ENCODE measurements at regions not wholly inside any gene's neighbourhood (a gene's known extent, or its start where the extent isn't known, plus 50 kb on each side); places are given as distances from the start of the nearest gene placed in this dataset.
"Not testable (repeated sequence)": the region's sequence is repeated elsewhere in the genome, so short reads cannot be mapped to it uniquely, and the experiment has no call there.

DNA sequence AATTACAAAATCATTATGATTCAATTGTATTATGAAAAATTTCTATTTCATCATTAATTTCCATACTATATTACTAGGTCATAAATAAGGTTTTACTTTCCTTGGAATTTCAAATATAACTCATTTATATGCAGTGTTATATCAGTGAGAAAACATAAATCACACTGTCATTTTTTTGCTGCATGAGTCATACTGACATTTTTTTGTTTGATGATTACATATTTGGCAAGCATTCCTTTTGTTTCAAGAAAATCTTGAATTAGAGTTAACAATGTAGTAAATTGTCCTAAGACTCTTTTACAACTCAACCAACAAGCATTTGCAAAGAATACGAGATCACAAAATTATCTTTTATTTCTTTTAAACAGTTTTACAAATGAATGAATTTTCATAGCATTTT lies 298.4 kb upstream of the SEMA6A start:
- Histone ChIP-seq H3K27ac (ENCODE audit: low read depth, low read length) (no peak overlapping the region), H3K4me2 (ENCODE audit: low read length) (no peak overlapping the region), H2AK5ac (ENCODE audit: low read length) (no peak overlapping the region), H4K8ac (ENCODE audit: low read depth, low read length) (no peak overlapping the region), H3K23ac (ENCODE audit: low read length) (no peak overlapping the region), H2BK120ac (ENCODE audit: low read depth, low read length) (no peak overlapping the region), H3K4me3 (ENCODE audit: low read length) (no peak overlapping the region), H3K4ac (ENCODE audit: low read depth, low read length) (no peak overlapping the region), H2BK15ac (replicated peaks; ENCODE audit: low read depth) (no peak overlapping the region), H3K27me3 (ENCODE audit: insufficient read depth, low read length, poor library complexity) (no peaks in the 10 kb centered on the region), H3K56ac (ENCODE audit: low read length) (no peak overlapping the region), H3K36me3 (ENCODE audit: control insufficient read depth, insufficient read depth, low read length) (no peaks in the 10 kb centered on the region), H2BK5ac (ENCODE audit: low read length) (no peak overlapping the region), H3K79me2 (ENCODE audit: control insufficient read depth, insufficient read depth, low read length) (no peaks in the 10 kb centered on the region), H3K18ac (ENCODE audit: low read length) (no peak overlapping the region), H3K79me1 (ENCODE audit: low read length) (no peaks in the 10 kb centered on the region), H4K5ac (ENCODE audit: low read length) (no peak overlapping the region), H3K4me1 (ENCODE audit: control insufficient read depth, low read depth, low read length) (no peaks in the 10 kb centered on the region), H3K9ac (ENCODE audit: low read length) (no peak overlapping the region)
- WGBS (ENCODE audit: extremely low coverage, insufficient coverage, low lambda C conversion rate), result no CpG with 5 or more reads among the region's 1 CpG
- no peak for DNase-seq

DNA sequence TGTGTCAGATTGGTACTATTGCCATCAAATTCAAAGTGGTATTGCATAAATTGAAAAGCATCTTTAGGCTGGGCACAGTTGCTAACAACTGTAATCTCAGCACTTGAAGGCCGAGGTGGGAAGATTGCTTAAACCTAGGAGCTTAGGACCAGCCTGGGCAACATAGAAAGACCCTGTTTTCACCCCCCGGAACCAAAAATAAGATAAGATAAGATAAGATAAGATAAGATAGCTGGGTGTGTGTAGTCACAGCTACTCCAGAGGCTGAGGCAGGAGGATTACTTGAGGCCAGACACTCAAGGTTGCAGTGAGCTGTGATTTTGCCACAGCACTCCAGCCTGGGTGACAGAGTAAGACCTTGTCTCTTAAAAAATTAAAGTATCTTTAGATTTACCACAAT lies 297.9 kb upstream of the SEMA6A start:
- Histone ChIP-seq H3K36me3 (ENCODE audit: control insufficient read depth, insufficient read depth, low read length) (no peaks in the 10 kb centered on the region), H2BK15ac (replicated peaks; ENCODE audit: low read depth) (no peak overlapping the region), H3K9ac (ENCODE audit: low read length) (no peak overlapping the region), H4K8ac (ENCODE audit: low read depth, low read length) (no peak overlapping the region), H3K56ac (ENCODE audit: low read length) (no peak overlapping the region), H3K18ac (ENCODE audit: low read length) (no peak overlapping the region), H3K4ac (ENCODE audit: low read depth, low read length) (no peak overlapping the region), H3K79me2 (ENCODE audit: control insufficient read depth, insufficient read depth, low read length) (no peaks in the 10 kb centered on the region), H3K23ac (ENCODE audit: low read length) (no peak overlapping the region), H3K4me1 (ENCODE audit: control insufficient read depth, low read depth, low read length) (no peaks in the 10 kb centered on the region), H4K5ac (ENCODE audit: low read length) (no peak overlapping the region), H3K27ac (ENCODE audit: low read depth, low read length) (no peak overlapping the region), H2AK5ac (ENCODE audit: low read length) (no peak overlapping the region), H3K4me2 (ENCODE audit: low read length) (no peak overlapping the region), H2BK5ac (ENCODE audit: low read length) (no peak overlapping the region), H3K4me3 (ENCODE audit: low read length) (no peak overlapping the region), H2BK120ac (ENCODE audit: low read depth, low read length) (no peak overlapping the region), H3K79me1 (ENCODE audit: low read length) (no peaks in the 10 kb centered on the region), H3K27me3 (ENCODE audit: insufficient read depth, low read length, poor library complexity) (no peaks in the 10 kb centered on the region)
- WGBS (ENCODE audit: extremely low coverage, insufficient coverage, low lambda C conversion rate), result no CpG with 5 or more reads among the region's 2 CpGs
- peak; percentile 64 for DNase-seq

DNA sequence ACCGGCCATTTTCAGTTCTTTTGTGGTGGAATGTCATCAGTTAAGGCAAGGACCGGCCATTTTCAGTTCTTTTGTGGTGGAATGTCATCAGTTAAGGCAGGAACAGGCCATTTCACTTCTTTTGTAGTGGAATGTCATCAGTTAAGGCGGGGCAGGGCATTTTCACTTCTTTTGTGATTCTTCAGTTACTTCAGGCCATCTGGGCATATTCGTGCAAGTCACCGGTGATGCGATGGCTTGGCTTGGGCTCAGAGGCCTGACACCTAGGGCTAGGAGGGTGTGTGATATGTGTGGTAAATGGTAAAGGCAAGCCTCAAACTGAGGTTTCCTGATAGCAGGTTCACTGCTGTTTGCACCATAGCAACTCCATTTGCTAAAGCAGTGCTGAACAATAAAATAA lies 293.2 kb upstream of the SEMA6A start:
- not testable (repeated sequence) for H4K8ac ChIP-seq (ENCODE audit: low read depth, low read length); H2BK120ac ChIP-seq (ENCODE audit: low read depth, low read length); H3K4me1 ChIP-seq (ENCODE audit: control insufficient read depth, low read depth, low read length); H3K4me3 ChIP-seq (ENCODE audit: low read length); H2BK5ac ChIP-seq (ENCODE audit: low read length); H3K4ac ChIP-seq (ENCODE audit: low read depth, low read length); H3K27ac ChIP-seq (ENCODE audit: low read depth, low read length); H3K4me2 ChIP-seq (ENCODE audit: low read length); H3K27me3 ChIP-seq (ENCODE audit: insufficient read depth, low read length, poor library complexity); H2AK5ac ChIP-seq (ENCODE audit: low read length); H2BK15ac ChIP-seq (replicated peaks; ENCODE audit: low read depth); H4K5ac ChIP-seq (ENCODE audit: low read length); H3K9ac ChIP-seq (ENCODE audit: low read length); H3K79me1 ChIP-seq (ENCODE audit: low read length); H3K18ac ChIP-seq (ENCODE audit: low read length); H3K79me2 ChIP-seq (ENCODE audit: control insufficient read depth, insufficient read depth, low read length); H3K23ac ChIP-seq (ENCODE audit: low read length); H3K36me3 ChIP-seq (ENCODE audit: control insufficient read depth, insufficient read depth, low read length)
- H3K56ac ChIP-seq (ENCODE audit: low read length), result peak overlapping the region; percentile 34
- DNase-seq, result peak; percentile 86
- WGBS (ENCODE audit: extremely low coverage, insufficient coverage, low lambda C conversion rate), result no CpG with 5 or more reads among the region's 6 CpGs

DNA sequence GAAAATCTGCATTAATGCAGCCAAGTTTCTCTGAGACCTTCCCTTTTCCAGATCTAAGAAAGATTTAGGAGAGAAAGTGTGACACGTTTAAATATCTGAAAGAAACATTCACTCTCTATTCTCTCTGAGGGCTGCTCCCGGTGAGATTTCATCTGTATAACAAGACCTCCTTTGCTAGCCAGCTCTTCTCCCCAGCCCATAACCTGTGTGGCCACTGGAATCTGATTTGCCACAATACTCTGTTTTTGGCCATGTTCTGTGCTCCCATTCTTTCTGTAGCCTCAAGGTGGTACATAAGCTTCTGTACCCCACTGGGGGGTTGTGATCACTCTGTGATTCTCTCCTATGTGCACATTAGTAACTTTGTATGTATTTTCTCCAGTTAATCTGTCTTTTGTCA lies 291.0 kb upstream of the SEMA6A start:
- Histone ChIP-seq H2AK5ac (ENCODE audit: low read length) (no peak overlapping the region), H3K4me1 (ENCODE audit: control insufficient read depth, low read depth, low read length) (peaks cover 3% of the 10 kb centered on the region), H3K36me3 (ENCODE audit: control insufficient read depth, insufficient read depth, low read length) (no peaks in the 10 kb centered on the region), H3K18ac (ENCODE audit: low read length) (peak overlapping the region; percentile 69), H2BK15ac (replicated peaks; ENCODE audit: low read depth) (no peak overlapping the region), H3K27ac (ENCODE audit: low read depth, low read length) (peak overlapping the region; percentile 90), H3K4ac (ENCODE audit: low read depth, low read length) (peak overlapping the region; percentile 90), H3K79me2 (ENCODE audit: control insufficient read depth, insufficient read depth, low read length) (no peaks in the 10 kb centered on the region), H3K4me3 (ENCODE audit: low read length) (no peak overlapping the region), H2BK5ac (ENCODE audit: low read length) (peak overlapping the region; percentile 66), H3K9ac (ENCODE audit: low read length) (no peak overlapping the region), H3K27me3 (ENCODE audit: insufficient read depth, low read length, poor library complexity) (no peaks in the 10 kb centered on the region), H2BK120ac (ENCODE audit: low read depth, low read length) (peak overlapping the region; percentile 78), H3K4me2 (ENCODE audit: low read length) (no peak overlapping the region), H4K8ac (ENCODE audit: low read depth, low read length) (no peak overlapping the region), H4K5ac (ENCODE audit: low read length) (no peak overlapping the region), H3K79me1 (ENCODE audit: low read length) (no peaks in the 10 kb centered on the region), H3K23ac (ENCODE audit: low read length) (no peak overlapping the region), H3K56ac (ENCODE audit: low read length) (peak overlapping the region; percentile 73)
- WGBS (ENCODE audit: extremely low coverage, insufficient coverage, low lambda C conversion rate), result no CpG with 5 or more reads among the region's 2 CpGs
- DNase-seq, result peak; percentile 41

DNA sequence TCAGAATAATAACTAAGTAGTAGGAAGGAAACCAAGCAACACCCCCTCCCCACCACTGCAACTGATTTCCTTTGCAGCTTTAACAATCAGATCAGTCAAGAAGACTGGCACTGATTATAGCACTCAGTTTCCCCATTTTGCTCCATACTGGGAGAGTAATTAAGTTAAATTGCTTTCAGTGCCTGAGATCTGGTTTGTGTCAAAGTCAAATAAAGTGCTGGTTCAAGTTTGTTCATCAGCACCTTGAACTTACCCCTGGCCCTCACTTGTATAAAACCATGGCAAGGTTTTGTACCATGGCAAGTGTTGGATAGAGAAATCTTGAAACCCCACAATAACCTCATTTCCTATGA lies 290.2 kb upstream of the SEMA6A start:
- Histone ChIP-seq H3K79me1 (ENCODE audit: low read length) (no peaks in the 10 kb centered on the region), H3K36me3 (ENCODE audit: control insufficient read depth, insufficient read depth, low read length) (no peaks in the 10 kb centered on the region), H2AK5ac (ENCODE audit: low read length) (no peak overlapping the region), H3K4me1 (ENCODE audit: control insufficient read depth, low read depth, low read length) (peaks cover 3% of the 10 kb centered on the region), H3K4me2 (ENCODE audit: low read length) (no peak overlapping the region), H4K5ac (ENCODE audit: low read length) (no peak overlapping the region), H2BK120ac (ENCODE audit: low read depth, low read length) (peak overlapping the region; percentile 4), H4K8ac (ENCODE audit: low read depth, low read length) (no peak overlapping the region), H3K27me3 (ENCODE audit: insufficient read depth, low read length, poor library complexity) (no peaks in the 10 kb centered on the region), H3K9ac (ENCODE audit: low read length) (peak overlapping the region; percentile 8), H2BK5ac (ENCODE audit: low read length) (peak overlapping the region; percentile 24), H3K4me3 (ENCODE audit: low read length) (no peak overlapping the region), H3K4ac (ENCODE audit: low read depth, low read length) (no peak overlapping the region), H2BK15ac (replicated peaks; ENCODE audit: low read depth) (peak overlapping the region; percentile 86), H3K79me2 (ENCODE audit: control insufficient read depth, insufficient read depth, low read length) (no peaks in the 10 kb centered on the region), H3K18ac (ENCODE audit: low read length) (peak overlapping the region; percentile 95), H3K23ac (ENCODE audit: low read length) (no peak overlapping the region), H3K27ac (ENCODE audit: low read depth, low read length) (peak overlapping the region; percentile 87), H3K56ac (ENCODE audit: low read length) (peak overlapping the region; percentile 52)
- no peak for DNase-seq

DNA sequence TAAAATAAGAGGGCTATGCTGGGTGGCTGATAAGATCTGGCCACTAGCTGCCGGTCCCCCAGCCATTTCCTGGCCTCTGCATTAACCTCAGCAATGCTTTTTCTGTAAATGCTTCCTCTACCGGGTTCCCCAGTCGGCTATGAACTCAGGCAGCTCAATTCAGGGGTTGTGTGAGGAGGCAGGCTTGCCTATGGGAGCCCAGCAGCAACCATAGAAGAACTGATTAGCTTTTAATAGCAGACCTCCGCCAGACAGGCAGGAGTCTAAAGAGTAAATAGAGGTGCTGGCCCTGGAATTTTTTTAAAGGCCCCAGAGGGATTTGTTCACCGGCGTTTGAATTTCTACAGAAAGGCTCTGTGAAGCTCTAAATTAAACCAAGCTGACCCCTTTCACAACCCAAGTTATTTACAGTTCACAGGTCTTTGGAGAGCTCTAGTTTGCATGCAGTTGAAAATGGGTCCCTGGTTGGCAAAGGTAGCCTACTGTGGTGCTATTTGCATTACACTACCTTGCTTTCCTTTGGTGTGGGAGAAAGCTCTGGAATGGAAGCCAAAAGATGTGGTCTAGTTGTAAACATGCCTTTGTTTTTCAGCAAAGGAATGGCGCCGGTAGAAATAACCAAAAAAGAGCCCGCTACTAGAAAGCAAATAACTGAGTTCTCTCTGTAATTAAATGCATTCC lies 289.7 kb upstream of the SEMA6A start:
- Histone ChIP-seq H3K18ac (ENCODE audit: low read length) (peak overlapping the region; percentile 95), H2BK120ac (ENCODE audit: low read depth, low read length) (peak overlapping the region; percentile 97), H2AK5ac (ENCODE audit: low read length) (no peak overlapping the region), H3K4me1 (ENCODE audit: control insufficient read depth, low read depth, low read length) (peaks cover 3% of the 10 kb centered on the region), H3K27ac (ENCODE audit: low read depth, low read length) (peak overlapping the region; percentile 87), H4K5ac (ENCODE audit: low read length) (no peak overlapping the region), H3K27me3 (ENCODE audit: insufficient read depth, low read length, poor library complexity) (no peaks in the 10 kb centered on the region), H3K23ac (ENCODE audit: low read length) (no peak overlapping the region), H3K56ac (ENCODE audit: low read length) (peak overlapping the region; percentile 8), H3K4me3 (ENCODE audit: low read length) (no peak overlapping the region), H3K9ac (ENCODE audit: low read length) (no peak overlapping the region), H3K4me2 (ENCODE audit: low read length) (no peak overlapping the region), H3K4ac (ENCODE audit: low read depth, low read length) (peak overlapping the region; percentile 97), H3K36me3 (ENCODE audit: control insufficient read depth, insufficient read depth, low read length) (no peaks in the 10 kb centered on the region), H2BK5ac (ENCODE audit: low read length) (peak overlapping the region; percentile 24), H3K79me1 (ENCODE audit: low read length) (no peaks in the 10 kb centered on the region), H4K8ac (ENCODE audit: low read depth, low read length) (no peak overlapping the region), H2BK15ac (replicated peaks; ENCODE audit: low read depth) (peak overlapping the region; percentile 86), H3K79me2 (ENCODE audit: control insufficient read depth, insufficient read depth, low read length) (no peaks in the 10 kb centered on the region)
- peak; percentile 93 for DNase-seq
- WGBS (ENCODE audit: extremely low coverage, insufficient coverage, low lambda C conversion rate), result no CpG with 5 or more reads among the region's 9 CpGs
